Right lobe of liver (tissue), 6 donors: ENCODE measurements at regions not wholly inside any gene's neighbourhood (a gene's known extent, or its start where the extent isn't known, plus 50 kb on each side); places are given as distances from the start of the nearest gene placed in this dataset.

Source experiments
- ATAC-seq, 4 donors: fragments of 200-7000 bp; cut with Tn5 transposase; one replicate each; pipeline ENCODE4 v1.9.1; 2020; ENCODE audit warnings: mild to moderate bottlenecking in 4 of 4, moderate library complexity in 4 of 4
- DNase-seq, 3 donors: peaks; one replicate each; pipeline ENCODE4 v3.0.0-alpha.2; 2020
- H3K27ac ChIP-seq, 3 donors: fragments of 200-600 bp; one replicate each; pipeline ENCODE4 v1.8.0; 2022
- H3K27me3 ChIP-seq, 2 donors: fragments of 200-600 bp; one replicate each; pipeline ENCODE4 v1.8.0; 2022
- H3K36me3 ChIP-seq, 4 donors: fragments of 200-600 bp; sonication (generic) in 1 of 4; one replicate each; pipeline versions ENCODE4 v1.5.1 to v1.8.0; 2017 to 2022; ENCODE audit warnings: control low read depth in 1 of 4
- H3K4me1 ChIP-seq, 4 donors: fragments of 200-600 bp; sonication (generic) in 1 of 4; one replicate each; pipeline versions ENCODE4 v1.5.1 to v1.8.0; 2017 to 2022; ENCODE audit warnings: control low read depth in 1 of 4
- H3K4me3 ChIP-seq, 3 donors: fragments of 200-600 bp; one replicate each; pipeline ENCODE4 v1.8.0; 2022
- H3K9me3 ChIP-seq, 4 donors: fragments of 200-600 bp; sonication (generic) in 1 of 4; one replicate each; pipeline versions ENCODE4 v1.5.1 to v1.8.0; 2017 to 2022; ENCODE audit warnings: control low read depth in 1 of 4
- POLR2A ChIP-seq: fragments of 450-650 bp; IDR thresholded peaks from one replicate; pipeline ENCODE4 v1.6.1; 2017; ENCODE audit warnings: antibody characterized with exemption, mild to moderate bottlenecking
- WGBS: methylation state at CpG from one replicate; pipeline ENCODE4 v1.1.6; 2018; ENCODE audit warnings: low coverage, low lambda C conversion rate; ENCODE audit not compliant: insufficient coverage; ENCODE audit errors: missing lambda C conversion rate; 5-methylcytosine and 5-hydroxymethylcytosine counted together
- intact Hi-C, 2 donors: fragments of 100-400 bp; cut with DNase I; formaldehyde crosslinking; loops; one replicate each; pipeline versions ENCODE4 v1.11.2 to v1.14.1; 2022
- TF ChIP-seq, protein P1 (sequence below), 4 donors: fragments of 200-600 bp in 3 of 4; fragments of 450-650 bp in 1 of 4; IDR thresholded peaks; one replicate each; pipeline versions ENCODE4 v1.5.1 to v1.8.0; 2016 to 2022; ENCODE audit warnings: antibody characterized with exemption in 4 of 4, mild to moderate bottlenecking in 2 of 4
- donor health status: DM: no; HTN: yes; CAD: no.
- donor health status: DM: no; HTN: no; CAD: no.
- donor health status: DM: no; HTN: no; CAD: no.
- donor health status: DM: no; HTN: yes; CAD: no.
- donor health status: DM: no; HTN: yes; CAD: no.

DNA sequence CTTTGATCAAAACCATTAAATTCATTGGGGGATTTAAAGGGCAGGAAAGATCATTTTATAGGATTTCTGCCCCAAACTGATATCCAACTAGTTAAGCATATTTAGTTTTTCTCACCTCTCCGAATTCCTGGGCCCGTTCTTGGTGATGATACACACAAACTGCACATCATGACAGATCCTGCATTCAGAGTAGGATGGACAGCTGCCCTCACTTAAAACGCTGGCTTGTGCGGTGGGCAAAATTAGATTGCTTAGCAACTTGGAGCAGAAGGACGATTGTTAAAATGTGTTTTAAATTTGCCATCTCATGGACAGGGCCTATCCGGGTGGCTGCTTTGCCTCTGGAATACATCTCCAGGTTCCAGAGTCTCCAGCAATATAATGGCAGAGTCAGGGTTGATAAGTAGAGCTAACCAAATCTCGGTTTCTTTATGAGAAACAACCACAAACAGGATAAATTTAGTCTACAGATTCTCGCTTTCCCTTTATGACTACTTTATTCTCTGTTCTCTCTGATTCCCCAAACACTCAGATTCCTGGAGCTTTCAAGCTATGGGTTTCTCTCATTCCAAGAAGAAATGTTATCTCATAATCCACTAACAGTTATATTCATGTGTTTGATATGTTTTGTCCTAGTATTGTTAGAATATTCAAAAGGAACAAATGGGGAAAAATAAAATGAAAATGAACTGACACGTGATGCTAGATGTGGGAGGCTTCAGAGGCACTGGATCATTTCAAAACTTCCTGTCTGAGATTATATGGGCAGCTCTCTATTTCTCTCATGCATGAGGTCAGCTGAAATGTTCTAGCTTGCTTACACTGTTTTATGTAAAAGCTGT, 1014.1 kb upstream of the SEMA6D start:
- 38% methylated on average over 7 of the region's 9 CpGs for WGBS
- no peak overlapping the region for H3K27ac ChIP-seq
- DNase-seq (no peak), ATAC-seq (no peak)
- no peaks in the 10 kb centered on the region for H3K36me3 ChIP-seq
- H3K4me3 ChIP-seq = no peak overlapping the region
- intact Hi-C loops = no loop called here
- no peaks in the 10 kb centered on the region for H3K27me3 ChIP-seq
- no peaks in the 10 kb centered on the region for H3K4me1 ChIP-seq
- no peaks in the 10 kb centered on the region for H3K9me3 ChIP-seq
- TF ChIP-seq POLR2A = no peak
- TF ChIP-seq, protein P1, sequence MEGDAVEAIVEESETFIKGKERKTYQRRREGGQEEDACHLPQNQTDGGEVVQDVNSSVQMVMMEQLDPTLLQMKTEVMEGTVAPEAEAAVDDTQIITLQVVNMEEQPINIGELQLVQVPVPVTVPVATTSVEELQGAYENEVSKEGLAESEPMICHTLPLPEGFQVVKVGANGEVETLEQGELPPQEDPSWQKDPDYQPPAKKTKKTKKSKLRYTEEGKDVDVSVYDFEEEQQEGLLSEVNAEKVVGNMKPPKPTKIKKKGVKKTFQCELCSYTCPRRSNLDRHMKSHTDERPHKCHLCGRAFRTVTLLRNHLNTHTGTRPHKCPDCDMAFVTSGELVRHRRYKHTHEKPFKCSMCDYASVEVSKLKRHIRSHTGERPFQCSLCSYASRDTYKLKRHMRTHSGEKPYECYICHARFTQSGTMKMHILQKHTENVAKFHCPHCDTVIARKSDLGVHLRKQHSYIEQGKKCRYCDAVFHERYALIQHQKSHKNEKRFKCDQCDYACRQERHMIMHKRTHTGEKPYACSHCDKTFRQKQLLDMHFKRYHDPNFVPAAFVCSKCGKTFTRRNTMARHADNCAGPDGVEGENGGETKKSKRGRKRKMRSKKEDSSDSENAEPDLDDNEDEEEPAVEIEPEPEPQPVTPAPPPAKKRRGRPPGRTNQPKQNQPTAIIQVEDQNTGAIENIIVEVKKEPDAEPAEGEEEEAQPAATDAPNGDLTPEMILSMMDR (IDR thresholded peaks at IDR 0.05) = no peak

DNA sequence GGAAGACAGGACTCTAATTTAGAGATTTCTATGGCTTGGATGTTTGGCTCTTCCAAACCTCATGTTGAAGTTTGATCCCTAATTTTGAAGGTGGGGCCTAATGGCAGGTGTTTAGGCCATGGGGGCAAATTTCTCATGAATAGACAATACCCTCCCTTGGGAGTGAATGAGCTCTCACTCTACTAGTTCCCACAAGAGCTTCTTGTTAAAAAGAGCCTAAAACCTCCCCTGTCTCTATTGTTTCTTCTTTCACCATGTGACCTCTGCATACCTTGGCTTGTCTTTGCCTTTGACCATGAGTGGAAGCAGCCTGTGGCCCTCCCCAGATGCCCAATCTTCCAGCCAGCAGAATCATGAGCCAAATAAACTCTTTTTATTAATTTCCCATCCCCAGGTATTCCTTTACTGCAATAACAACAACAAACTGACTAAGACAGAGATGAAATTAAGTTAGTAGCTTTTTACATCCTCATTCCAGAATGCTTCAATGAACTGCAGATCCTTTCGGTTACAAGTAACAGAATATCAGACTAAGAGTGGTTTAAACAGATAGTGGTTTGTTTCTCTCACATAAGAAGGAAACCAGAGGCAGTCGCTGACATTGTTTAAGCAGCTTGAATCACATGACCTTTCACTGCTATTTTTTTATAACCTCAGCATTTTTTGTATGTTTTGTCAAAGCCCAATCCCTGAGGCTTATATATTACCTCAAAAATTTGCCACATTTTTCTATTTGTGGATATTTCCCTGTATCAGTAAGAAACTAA, 1013.3 kb upstream of the SEMA6D start:
- H3K36me3 ChIP-seq = no peaks in the 10 kb centered on the region
- TF ChIP-seq POLR2A = no peak
- TF ChIP-seq, protein P1 (IDR thresholded peaks at IDR 0.05) = no peak
- H3K27me3 ChIP-seq = no peaks in the 10 kb centered on the region
- H3K4me1 ChIP-seq = no peaks in the 10 kb centered on the region
- no peak overlapping the region for H3K4me3 ChIP-seq
- ATAC-seq (no peak), DNase-seq (no peak)
- WGBS = 32% methylated on average over 2 of the region's 2 CpGs
- H3K9me3 ChIP-seq = no peaks in the 10 kb centered on the region
- intact Hi-C loops = no loop called here
- no peak overlapping the region for H3K27ac ChIP-seq

DNA sequence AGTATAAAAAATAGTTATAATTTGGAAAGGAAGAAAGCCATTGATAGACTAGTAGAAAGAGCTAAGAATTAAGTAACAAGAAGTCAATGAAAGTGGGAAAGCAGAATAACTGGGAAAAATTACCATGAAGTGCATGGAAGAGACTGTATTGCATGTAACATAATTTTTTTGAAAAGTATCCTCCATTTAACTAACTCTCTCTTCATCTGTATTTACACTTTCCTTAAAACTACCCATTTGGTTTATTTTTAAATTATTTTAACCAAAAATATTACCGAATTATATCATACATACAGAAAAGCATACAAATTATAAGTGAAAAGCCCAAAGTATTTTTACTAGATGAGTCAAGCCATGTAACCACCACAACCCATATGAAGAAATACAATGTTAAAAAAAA, 1009.9 kb upstream of the SEMA6D start:
- TF ChIP-seq POLR2A = no peak
- TF ChIP-seq, protein P1 (IDR thresholded peaks at IDR 0.05) = no peak
- no peak overlapping the region for H3K4me3 ChIP-seq
- 38% methylated on average over 1 of the region's 1 CpG for WGBS
- no peak for ATAC-seq
- intact Hi-C loops = no loop called here
- H3K9me3 ChIP-seq = no peaks in the 10 kb centered on the region
- H3K36me3 ChIP-seq = no peaks in the 10 kb centered on the region
- no peak for DNase-seq
- H3K4me1 ChIP-seq = no peaks in the 10 kb centered on the region
- H3K27me3 ChIP-seq = no peaks in the 10 kb centered on the region
- no peak overlapping the region for H3K27ac ChIP-seq

DNA sequence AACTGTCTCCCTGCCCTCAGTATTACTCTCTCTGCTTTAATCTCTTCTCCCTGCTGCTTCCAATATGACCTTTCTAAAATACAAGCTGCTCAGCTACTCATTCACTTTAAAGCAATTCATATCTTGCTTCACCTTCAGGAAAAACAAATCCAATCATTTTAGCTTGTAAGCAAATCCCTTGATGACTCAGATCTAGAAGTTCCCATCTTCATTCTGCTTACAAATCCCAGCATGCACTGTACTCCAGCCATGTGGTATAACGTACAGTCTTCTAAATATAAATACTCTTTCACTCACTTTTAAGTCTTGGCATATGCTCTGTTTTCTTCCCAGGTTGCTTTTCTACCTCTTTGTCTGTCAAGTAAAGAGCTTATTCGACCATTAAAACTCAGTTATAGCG, 1009.1 kb upstream of the SEMA6D start:
- Histone ChIP-seq H3K4me1 (no peaks in the 10 kb centered on the region), H3K9me3 (no peaks in the 10 kb centered on the region), H3K4me3 (no peak overlapping the region), H3K27me3 (no peaks in the 10 kb centered on the region), H3K27ac (no peak overlapping the region), H3K36me3 (no peaks in the 10 kb centered on the region)
- WGBS = 58% methylated on average over 3 of the region's 3 CpGs
- DNase-seq (no peak), ATAC-seq (no peak)
- intact Hi-C loops = no loop called here
- TF ChIP-seq POLR2A = no peak
- TF ChIP-seq, protein P1 (IDR thresholded peaks at IDR 0.05) = no peak
